GM18907 (cell line): ENCODE measurements at regions not wholly inside any gene's neighbourhood (a gene's known extent, or its start where the extent isn't known, plus 50 kb on each side); places are given as distances from the start of the nearest gene placed in this dataset.
A peak's percentile ranks its signal among the peaks of the same experiment; 100 is the strongest.
"Not testable (repeated sequence)": the region's sequence is repeated elsewhere in the genome, so short reads cannot be mapped to it uniquely, and the experiment has no call there.

Source experiments
- ATAC-seq: cut with Tn5 transposase; IDR thresholded peaks from one replicate; pipeline ENCODE4 v1.9.1; 2021; ENCODE audit warnings: mild to moderate bottlenecking, moderate library complexity; ENCODE audit not compliant: unreplicated experiment

- ATAC-seq, result peak; percentile 61
These were observed 98.7 kb upstream of the RGS1 start for GRCh38 chr1:192476802-192477298.

- ATAC-seq, result peak; percentile 77
These were observed 97.9 kb upstream of the RGS1 start for GRCh38 chr1:192477630-192478029.

DNA sequence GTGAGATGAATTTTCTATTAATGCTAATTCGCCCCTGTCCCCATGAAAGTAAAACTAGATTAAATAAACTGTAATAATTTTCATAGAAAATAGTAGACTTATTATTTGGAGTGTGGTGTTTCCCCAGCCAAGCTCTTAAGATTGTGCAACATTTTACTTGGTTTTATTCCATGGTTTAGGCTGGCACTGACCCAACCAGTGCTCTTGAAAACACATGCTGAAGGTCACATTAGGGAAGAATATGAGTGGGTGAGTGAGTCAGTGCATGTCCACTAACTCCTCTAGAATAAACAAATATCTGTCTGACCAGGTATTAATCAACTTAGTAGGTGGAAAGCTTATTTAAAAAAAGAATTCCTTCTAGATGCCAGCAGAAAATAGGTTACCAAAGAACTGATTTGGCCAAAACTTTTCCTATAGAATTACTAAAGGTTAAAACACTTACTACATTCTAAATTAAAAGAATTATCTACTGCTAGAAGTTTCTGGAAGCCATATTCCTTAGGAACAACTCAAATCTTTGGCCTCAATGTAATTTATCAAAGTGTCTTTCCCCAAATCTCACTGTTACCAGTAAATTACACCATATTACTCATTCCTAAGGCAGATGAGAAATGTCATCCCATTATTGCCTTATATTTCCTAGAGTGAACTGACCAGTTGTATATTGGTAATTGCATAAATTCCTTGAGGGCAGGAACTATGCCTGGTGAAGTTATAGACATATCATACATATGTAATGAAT is 89.7 kb upstream of the RGS1 start:
- no peak for ATAC-seq

GRCh38 chr1:192488058-192488457 is 87.5 kb upstream of the RGS1 start:
- no peak for ATAC-seq

DNA sequence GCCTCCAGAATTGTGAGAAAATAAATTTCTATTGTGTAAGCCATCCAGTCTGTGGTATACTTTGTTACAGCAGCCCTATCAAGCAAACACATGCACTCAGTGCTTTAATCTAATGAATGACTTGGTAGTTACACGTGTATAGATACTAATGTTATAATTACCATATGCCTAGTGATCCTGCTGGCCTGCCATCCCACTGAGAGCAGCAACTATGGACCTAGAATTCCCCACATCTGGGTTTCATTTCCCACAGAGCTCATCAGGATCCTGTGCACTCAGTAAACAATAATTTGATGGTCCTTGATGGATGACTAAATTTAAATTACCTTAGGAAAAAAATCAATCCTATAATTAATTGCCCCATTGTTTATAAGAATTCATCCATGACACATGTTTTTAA is 86.5 kb upstream of the RGS1 start:
- no peak for ATAC-seq

DNA sequence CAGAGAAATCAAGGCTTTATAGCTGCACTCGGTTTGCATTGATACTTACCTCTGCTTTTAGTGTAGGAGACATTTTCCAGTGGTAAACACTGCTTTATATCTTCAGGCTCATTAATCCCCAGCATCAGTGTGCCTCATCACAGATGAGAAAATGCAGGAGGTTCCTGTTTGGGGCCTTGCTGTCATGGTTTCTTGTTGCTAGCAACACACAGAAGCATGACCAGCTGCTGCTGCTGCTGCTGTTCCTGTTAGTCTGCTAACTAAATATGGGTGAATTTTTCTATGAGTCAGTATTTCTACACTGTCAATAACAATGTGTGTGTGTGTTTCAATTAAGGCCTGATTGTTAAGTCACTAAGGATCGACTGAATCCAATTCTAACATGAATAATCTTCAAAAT is 85.8 kb upstream of the RGS1 start:
- ATAC-seq, result peak; percentile 78

DNA sequence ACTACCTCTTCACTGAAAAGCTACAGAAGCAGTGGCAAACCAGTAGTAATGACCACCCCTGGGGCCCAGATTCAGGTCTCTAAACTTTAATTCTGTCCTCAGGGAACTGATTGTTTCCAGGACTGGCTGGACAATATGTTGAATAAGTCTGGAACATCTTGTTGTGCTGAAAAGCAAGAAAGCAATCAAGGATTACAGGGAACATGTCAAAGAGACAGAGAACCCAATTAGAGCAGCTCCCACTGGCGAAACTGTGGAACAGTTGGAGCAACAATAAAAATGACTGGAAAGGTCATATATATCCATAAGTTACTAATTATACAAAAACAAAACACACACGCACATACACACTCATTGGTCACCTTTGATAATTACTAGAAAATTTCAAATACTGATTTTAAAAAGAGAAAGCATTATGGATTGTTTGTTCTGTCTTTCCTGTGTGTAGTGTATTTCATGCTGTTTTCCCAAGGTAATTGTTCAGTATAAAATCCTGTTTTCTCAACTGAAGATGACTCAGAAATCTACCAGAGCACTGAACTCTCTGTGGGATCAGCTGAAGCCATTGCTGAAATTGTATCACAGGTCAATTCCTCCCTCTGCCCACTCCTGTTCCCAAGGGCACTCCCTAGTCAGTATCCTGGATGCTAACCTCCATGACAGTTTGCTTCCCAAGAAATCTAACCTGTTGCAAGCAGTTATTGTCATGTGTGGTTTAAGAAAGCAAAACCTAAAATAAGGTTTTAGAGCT is 83.6 kb upstream of the RGS1 start:
- ATAC-seq, result no peak

GRCh38 chr1:192493584-192493983 is 82.0 kb upstream of the RGS1 start:
- ATAC-seq, result no peak

- ATAC-seq, result no peak
These were observed 79.1 kb upstream of the RGS1 start for GRCh38 chr1:192496369-192497056.

DNA sequence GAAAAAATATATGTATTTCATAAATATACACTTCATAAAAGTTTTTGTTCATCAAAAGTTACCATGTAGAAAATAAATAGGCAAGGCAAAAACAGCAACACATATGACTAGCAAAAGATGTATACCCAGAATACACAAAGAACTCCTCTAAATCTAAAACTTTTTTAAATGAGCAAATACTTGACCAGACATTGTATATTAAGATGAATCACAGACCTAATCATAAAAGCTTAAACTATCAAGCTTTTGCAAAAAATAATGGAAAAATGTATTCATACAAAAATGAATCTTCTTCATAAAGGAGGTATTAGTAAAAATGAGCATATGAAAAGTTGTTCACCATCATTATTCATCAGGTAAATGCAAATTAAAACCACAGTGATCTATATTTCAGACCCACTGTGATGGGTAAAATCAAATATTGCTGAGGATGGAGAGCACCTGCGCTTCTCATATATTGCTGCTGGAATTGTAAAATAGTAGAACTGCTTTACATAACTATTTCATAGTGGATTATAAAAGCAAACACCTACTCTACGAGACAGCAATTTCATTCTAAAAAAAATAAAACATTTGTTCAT is 78.3 kb upstream of the RGS1 start:
- no peak for ATAC-seq

DNA sequence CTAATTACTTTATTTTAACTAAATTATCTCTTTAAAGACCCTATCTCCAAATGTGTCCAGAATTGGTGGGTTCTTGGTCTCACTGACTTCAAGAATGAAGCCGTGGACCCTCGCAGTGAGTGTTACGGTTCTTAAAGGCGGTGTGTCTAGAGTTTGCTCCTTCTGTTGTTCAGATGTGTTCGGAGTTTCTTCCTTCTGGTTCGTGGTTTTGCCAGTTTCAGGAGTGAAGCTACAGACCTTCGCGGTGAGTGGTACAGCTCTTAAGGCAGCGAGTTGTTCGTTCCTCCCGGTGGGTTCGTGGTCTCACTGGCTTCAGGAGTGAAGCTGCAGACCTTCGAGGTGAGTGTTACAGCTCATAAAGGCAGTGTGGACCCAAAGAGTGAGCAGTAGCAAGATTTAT is 77.5 kb upstream of the RGS1 start:
- not testable (repeated sequence) for ATAC-seq

- ATAC-seq, result not testable (repeated sequence)
These were observed 76.5 kb upstream of the RGS1 start for GRCh38 chr1:192499061-192499581.

DNA sequence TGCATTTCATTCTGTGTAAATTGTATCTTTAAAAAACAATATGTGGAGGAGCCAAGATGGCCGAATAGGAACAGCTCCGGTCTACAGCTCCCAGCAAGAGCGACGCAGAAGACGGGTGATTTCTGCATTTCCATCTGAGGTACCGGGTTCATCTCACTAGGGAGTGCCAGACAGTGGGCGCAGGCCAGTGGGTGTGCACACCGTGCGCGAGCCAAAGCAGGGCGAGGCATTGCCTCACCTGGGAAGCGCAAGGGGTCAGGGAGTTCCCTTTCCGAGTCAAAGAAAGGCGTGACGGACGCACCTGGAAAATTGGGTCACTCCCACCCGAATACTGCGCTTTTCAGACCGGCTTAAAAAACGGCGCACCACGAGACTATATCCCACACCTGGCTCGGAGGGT is 75.0 kb upstream of the RGS1 start:
- ATAC-seq, result not testable (repeated sequence)

GRCh38 chr1:192506741-192507155 is 68.8 kb upstream of the RGS1 start:
- peak; percentile 100 for ATAC-seq

DNA sequence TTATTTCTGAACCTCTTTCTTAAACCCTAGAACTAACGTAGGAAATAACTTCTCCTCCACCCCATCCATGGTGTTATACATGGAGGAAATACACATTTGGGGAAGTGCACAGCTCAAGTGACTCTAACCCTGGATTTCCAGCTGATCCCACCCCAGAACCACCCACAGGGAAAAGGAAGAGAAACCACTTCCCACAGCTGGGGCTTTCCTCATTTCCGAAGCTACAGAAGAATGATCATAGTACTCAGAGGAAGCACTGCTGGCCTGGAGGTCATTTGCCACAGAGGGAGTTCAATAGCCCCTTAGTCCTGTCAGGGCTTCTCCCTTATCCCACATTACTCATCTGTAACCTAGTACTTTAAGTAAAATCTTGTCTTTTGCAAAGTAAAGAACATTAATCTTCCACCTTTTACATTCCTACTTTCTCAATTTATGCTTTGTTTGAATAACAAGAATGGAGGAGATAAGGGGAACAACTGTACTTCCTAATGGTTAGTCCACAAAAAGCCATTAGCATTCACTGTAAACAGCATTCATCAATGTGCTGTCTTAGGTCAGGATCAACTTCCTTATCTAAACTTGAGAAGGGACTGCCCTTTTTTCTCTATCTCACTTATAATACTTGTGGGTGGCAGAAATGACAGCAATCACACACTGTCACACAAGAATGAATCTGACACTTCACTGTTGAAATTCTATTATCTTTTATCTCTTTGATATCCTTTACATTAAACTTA is 63.0 kb upstream of the RGS1 start:
- peak; percentile 33 for ATAC-seq

DNA sequence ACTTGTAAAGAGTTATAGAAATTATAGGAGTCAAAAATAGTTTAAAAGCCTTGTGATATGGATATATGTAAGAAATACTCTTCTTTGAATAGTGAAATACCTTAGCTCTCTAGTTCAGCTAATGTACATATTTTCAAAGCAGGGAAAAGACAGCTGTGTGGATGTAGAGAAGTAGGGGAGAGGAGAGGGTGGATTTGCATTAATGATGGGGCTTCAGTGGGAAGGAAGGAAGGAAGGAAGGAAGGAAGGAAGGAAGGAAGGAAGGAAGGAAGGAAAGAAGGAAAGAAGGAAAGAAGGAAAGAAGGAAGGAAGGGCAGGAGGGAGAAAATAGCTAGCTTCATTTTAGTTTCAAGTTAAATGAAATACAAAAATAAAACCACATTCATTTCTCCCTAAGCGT is 62.4 kb upstream of the RGS1 start:
- ATAC-seq, result no peak

- ATAC-seq, result no peak
These were observed 61.9 kb upstream of the RGS1 start for GRCh38 chr1:192513697-192514096.

DNA sequence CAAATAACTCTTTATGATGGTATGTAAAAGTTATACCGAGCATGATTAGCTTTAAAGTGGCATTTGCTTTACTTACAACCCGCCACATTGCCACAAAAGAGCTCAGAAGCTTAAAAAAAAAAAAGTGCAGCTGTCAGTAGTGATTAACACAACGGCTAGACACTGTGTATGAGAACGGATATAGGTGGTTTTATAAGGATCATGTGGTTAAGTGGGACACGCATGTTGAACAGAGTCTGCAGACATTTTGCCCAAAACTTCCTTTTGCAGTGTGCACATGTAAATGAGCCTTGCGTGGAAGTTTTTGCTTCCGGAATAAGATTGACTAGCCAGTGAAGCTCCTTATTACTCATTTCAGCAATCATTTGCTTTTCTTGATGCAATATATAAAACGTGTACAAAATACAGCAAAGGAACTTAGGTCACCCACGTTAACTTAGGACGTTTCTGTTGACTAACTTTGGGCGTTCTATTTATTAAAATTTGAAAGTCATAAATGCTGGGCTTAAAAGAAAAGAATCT is 58.7 kb upstream of the RGS1 start:
- peak; percentile 98 for ATAC-seq

DNA sequence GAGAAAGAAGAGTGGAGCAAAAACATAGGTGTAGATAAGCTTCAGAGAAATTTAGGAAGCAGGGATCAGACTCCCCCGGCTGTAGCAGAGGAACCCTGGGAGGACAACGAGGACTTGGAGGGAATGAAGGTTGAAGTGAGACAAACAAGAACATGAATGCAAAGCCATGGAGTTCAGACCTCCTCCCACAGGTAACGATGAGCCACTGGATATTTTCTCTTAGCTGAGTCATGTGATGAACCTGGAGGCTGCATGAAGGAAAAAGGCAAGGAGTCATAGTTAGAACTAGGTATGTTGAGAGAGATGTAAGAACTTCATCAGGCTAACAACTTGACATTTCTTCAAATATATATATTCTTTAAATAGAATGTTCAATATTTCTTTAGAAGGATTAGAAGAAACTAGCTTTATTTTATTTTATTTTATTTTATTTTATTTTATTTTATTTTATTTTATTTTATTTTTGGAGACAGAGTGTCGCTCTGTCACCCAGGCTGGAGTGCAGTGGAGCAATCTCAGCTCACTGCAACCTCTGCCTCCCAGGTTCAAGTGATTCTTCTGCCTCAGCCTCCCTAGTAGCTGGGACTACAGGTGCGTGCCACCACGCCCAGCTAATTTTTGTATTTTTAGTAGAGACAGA is 57.7 kb upstream of the RGS1 start:
- ATAC-seq, result not testable (repeated sequence)

DNA sequence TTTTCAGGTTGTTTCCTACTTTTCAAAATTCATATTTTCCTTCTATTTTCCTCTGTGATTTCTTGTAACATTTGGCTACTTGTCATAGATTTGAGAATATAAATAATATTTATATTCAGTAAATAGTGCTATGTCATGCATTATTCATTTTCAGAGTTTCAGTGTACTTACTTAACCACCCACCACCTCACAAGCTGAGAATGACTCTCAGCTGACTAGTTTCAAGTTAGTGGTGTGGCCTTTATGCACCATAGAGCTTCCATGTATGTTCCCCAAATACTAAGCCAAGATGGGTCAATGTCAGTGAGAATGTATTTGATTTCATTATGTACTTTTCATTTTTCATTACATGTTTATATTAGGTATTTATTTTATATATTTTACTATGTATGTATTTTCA is 56.9 kb upstream of the RGS1 start:
- ATAC-seq, result peak; percentile 52
